NB4 (cell line): ENCODE measurements at regions not wholly inside any gene's neighbourhood (a gene's known extent, or its start where the extent isn't known, plus 50 kb on each side); places are given as distances from the start of the nearest gene placed in this dataset.

Source experiments
- DNase-seq: peaks from one replicate; pipeline ENCODE4 v3.0.0; 2010; ENCODE audit warnings: low read depth
- H3K4me3 ChIP-seq: one replicate; pipeline ENCODE4 v1.5.1; 2011; ENCODE audit warnings: mild to moderate bottlenecking, low read depth, low read length, moderate library complexity
- CTCF ChIP-seq: IDR thresholded peaks from one replicate; pipeline ENCODE4 v1.5.1; 2012; ENCODE audit warnings: low read depth, low read length
- MAX ChIP-seq: IDR thresholded peaks from 2 replicates; pipeline ENCODE4 v1.6.1; 2011; ENCODE audit warnings: low read depth, low read length
- MYC ChIP-seq: IDR thresholded peaks from 2 replicates; pipeline ENCODE4 v1.6.1; 2011; ENCODE audit warnings: low read depth, low read length
- POLR2A ChIP-seq: IDR thresholded peaks from 2 replicates; pipeline ENCODE4 v1.6.1; 2011; ENCODE audit warnings: mild to moderate bottlenecking; ENCODE audit not compliant: insufficient read length; ENCODE audit errors: extremely low read depth

- no peak for DNase-seq
- TF ChIP-seq POLR2A = no peak
- TF ChIP-seq MAX = no peak
- no peak for TF ChIP-seq CTCF
- no peak for TF ChIP-seq MYC
- no peak overlapping the region for H3K4me3 ChIP-seq
These were observed 1286.2 kb upstream of the EYS start for GRCh38 chr6:66993272-66993671.

GRCh38 chr6:66992660-66993059 is 1285.6 kb upstream of the EYS start:
- DNase-seq = no peak
- H3K4me3 ChIP-seq = no peak overlapping the region
- TF ChIP-seq MAX (no peak), POLR2A (no peak), MYC (no peak), CTCF (no peak)

GRCh38 chr6:66986940-66987339 is 1279.9 kb upstream of the EYS start:
- H3K4me3 ChIP-seq = no peak overlapping the region
- TF ChIP-seq CTCF (no peak), POLR2A (no peak), MAX (no peak), MYC (no peak)
- no peak for DNase-seq

GRCh38 chr6:66985816-66986215 is 1278.8 kb upstream of the EYS start:
- no peak for DNase-seq
- no peak overlapping the region for H3K4me3 ChIP-seq
- TF ChIP-seq MYC (no peak), POLR2A (no peak), MAX (no peak), CTCF (no peak)

- DNase-seq = no peak
- no peak overlapping the region for H3K4me3 ChIP-seq
- no peak for TF ChIP-seq MAX
- no peak for TF ChIP-seq POLR2A
- TF ChIP-seq CTCF = no peak
- no peak for TF ChIP-seq MYC
These were observed 1263.3 kb upstream of the EYS start for GRCh38 chr6:66970373-66970772.

GRCh38 chr6:66965227-66965626 is 1258.2 kb upstream of the EYS start:
- TF ChIP-seq MAX (no peak), POLR2A (no peak), CTCF (no peak), MYC (no peak)
- no peak for DNase-seq

More at GRCh38 chr6:66965227-66965626, 1258.2 kb upstream of the EYS start:
- no peak overlapping the region for H3K4me3 ChIP-seq
